DOHH2 (cell line): ENCODE measurements at regions not wholly inside any gene's neighbourhood (a gene's known extent, or its start where the extent isn't known, plus 50 kb on each side); places are given as distances from the start of the nearest gene placed in this dataset.

Experiments
- EZH2phosphoT487 ChIP-seq: fragments of 200-600 bp; sonication (generic); IDR thresholded peaks from 2 replicates; pipeline ENCODE4 v1.6.1; 2017; ENCODE audit warnings: borderline replicate concordance, mild to moderate bottlenecking, antibody characterized with exemption, low read length, moderate library complexity, mixed read lengths
- TF ChIP-seq, protein P1 (sequence below): fragments of 200-600 bp; sonication (generic); IDR thresholded peaks from one replicate; pipeline ENCODE4 v1.5.1; 2014; ENCODE audit warnings: antibody characterized with exemption, mild to moderate bottlenecking, low read depth, low read length; ENCODE audit not compliant: poor library complexity, severe bottlenecking

GRCh38 chr12:107581619-107582015 is 104.0 kb upstream of the PWP1 start:
- TF ChIP-seq, protein P1, sequence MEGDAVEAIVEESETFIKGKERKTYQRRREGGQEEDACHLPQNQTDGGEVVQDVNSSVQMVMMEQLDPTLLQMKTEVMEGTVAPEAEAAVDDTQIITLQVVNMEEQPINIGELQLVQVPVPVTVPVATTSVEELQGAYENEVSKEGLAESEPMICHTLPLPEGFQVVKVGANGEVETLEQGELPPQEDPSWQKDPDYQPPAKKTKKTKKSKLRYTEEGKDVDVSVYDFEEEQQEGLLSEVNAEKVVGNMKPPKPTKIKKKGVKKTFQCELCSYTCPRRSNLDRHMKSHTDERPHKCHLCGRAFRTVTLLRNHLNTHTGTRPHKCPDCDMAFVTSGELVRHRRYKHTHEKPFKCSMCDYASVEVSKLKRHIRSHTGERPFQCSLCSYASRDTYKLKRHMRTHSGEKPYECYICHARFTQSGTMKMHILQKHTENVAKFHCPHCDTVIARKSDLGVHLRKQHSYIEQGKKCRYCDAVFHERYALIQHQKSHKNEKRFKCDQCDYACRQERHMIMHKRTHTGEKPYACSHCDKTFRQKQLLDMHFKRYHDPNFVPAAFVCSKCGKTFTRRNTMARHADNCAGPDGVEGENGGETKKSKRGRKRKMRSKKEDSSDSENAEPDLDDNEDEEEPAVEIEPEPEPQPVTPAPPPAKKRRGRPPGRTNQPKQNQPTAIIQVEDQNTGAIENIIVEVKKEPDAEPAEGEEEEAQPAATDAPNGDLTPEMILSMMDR = no peak
- no peak for TF ChIP-seq EZH2phosphoT487
